Left lung (tissue), 4 donors: ENCODE measurements at regions not wholly inside any gene's neighbourhood (a gene's known extent, or its start where the extent isn't known, plus 50 kb on each side); places are given as distances from the start of the nearest gene placed in this dataset.
A peak's percentile ranks its signal among the peaks of the same experiment; 100 is the strongest.

Experiments
- ATAC-seq: fragments of 200-7000 bp; cut with Tn5 transposase; one replicate; pipeline ENCODE4 v1.9.1; 2020; ENCODE audit warnings: moderate library complexity
- DNase-seq, 4 donors: peaks; one replicate each; pipeline ENCODE4 v3.0.0-alpha.2; 2013 to 2020
- H3K27ac ChIP-seq, 2 donors: fragments of 200-600 bp; sonication (generic) in 1 of 2; one replicate each; pipeline versions ENCODE4 v1.5.0 to v1.8.0; 2020 to 2021
- H3K27me3 ChIP-seq, 2 donors: fragments of 200-600 bp; sonication (generic) in 1 of 2; one replicate each; pipeline versions ENCODE4 v1.5.0 to v1.8.0; 2020 to 2021
- H3K36me3 ChIP-seq, 2 donors: fragments of 200-600 bp; sonication (generic) in 1 of 2; one replicate each; pipeline versions ENCODE4 v1.5.0 to v1.8.0; 2020 to 2021
- H3K4me1 ChIP-seq, 2 donors: fragments of 200-600 bp; one replicate each; pipeline ENCODE4 v1.8.0; 2021
- H3K4me3 ChIP-seq, 2 donors: fragments of 200-600 bp; sonication (generic) in 1 of 2; one replicate each; pipeline versions ENCODE4 v1.5.0 to v1.8.0; 2020 to 2021; ENCODE audit warnings: mild to moderate bottlenecking in 1 of 2
- H3K9me3 ChIP-seq, 2 donors: fragments of 200-600 bp; sonication (generic) in 1 of 2; one replicate each; pipeline versions ENCODE4 v1.5.0 to v1.8.0; 2020 to 2021
- CTCF ChIP-seq, 2 donors: fragments of 200-600 bp; sonication (generic) in 1 of 2; IDR thresholded peaks; one replicate each; pipeline versions ENCODE4 v1.5.0 to v1.8.0; 2021; ENCODE audit warnings: antibody characterized with exemption in 2 of 2
- intact Hi-C, 2 donors: fragments of 100-400 bp; cut with DNase I; formaldehyde crosslinking; loops; one replicate each; pipeline versions ENCODE4 v1.11.2 to v1.14.2; 2022
- donor health status: DM: no; HTN: yes; CAD: no.
- donor health status: DM: no; HTN: no; CAD: no.

DNA sequence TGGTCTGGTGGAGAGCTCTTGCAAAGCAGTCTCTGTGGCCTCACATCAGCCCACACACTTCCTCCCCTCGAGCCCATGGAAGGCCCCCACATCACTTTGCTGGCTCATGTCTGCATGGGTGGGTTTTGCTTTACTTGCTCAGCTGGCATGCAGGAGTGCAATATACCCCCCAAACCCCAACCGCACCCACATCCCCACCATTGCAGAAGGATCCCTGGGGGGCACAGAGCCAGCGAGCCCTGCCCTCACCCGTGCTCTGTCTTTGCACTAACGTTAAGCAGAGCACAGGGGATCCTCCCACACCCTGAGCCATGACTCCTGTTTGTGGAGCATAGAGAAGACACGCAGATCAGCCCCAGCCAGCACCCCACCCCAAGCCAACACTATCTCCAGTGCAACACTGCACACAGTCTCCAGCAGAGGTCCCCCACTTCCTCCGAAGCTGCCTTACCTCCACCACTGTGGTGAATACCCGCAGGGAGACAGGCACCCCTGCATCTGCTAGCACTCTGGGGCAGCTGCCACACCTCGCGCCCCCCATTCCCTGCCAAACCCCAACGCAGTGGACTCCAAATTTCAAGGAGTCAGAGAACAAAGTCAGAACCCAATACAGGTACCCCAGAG, 177.8 kb upstream of the RGPD4 start:
- no peaks in the 10 kb centered on the region for H3K27me3 ChIP-seq
- H3K27ac ChIP-seq = no peak overlapping the region
- DNase-seq = peak in 1 of 4 donors; percentile 30
- H3K4me1 ChIP-seq = no peaks in the 10 kb centered on the region
- ATAC-seq = no peak
- no peak overlapping the region for H3K4me3 ChIP-seq
- TF ChIP-seq CTCF (IDR thresholded peaks at IDR 0.05) = no peak
- intact Hi-C loops = no loop called here
- H3K36me3 ChIP-seq = no peaks in the 10 kb centered on the region
- H3K9me3 ChIP-seq = peaks cover 0 to 40% of the 10 kb centered on the region in 2 donors

DNA sequence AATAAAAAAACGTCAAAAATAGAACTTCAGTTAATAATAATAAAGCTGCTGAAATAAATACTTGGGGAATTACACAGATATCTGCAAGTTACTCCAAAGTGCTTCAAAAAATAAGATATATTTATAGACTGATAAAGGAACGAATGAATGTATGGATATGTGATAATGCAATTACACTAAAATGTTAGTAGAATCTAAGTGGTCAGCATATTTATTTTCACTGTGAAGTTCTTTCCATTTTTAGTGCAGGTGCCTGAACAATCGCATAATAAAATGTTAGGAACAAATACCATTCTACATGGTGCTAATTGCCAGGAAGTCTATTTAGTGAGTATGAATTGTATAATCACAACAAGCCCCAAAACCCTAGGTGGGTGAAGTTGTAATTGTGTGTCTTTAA, 169.6 kb upstream of the RGPD4 start:
- no peaks in the 10 kb centered on the region for H3K36me3 ChIP-seq
- no peaks in the 10 kb centered on the region for H3K27me3 ChIP-seq
- TF ChIP-seq CTCF (IDR thresholded peaks at IDR 0.05) = no peak
- H3K27ac ChIP-seq = no peak overlapping the region
- H3K9me3 ChIP-seq = peaks cover 0 to 7% of the 10 kb centered on the region in 2 donors
- ATAC-seq (no peak), DNase-seq (no peak)
- no peak overlapping the region for H3K4me3 ChIP-seq
- intact Hi-C loops = no loop called here
- no peaks in the 10 kb centered on the region for H3K4me1 ChIP-seq

DNA sequence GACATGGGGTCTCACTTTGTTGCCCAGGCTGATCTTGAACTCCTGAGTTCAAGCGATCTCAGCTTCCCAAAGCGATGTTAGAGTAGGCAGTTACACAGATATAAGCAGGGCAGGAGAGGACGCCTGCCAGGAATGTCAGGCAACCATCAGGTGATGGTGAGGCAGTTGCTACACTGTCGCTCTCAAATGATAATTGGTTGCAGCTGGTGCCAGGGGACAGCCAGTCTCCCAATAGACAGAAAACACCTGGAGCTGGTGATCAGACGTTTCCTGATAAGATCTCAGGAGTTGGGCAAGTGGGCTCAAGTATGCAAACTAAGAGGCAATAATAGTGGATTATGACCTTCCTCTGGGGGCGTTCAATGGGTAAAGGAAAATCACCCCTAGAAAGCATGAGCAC, 163.1 kb upstream of the RGPD4 start:
- H3K4me3 ChIP-seq = no peak overlapping the region
- H3K27ac ChIP-seq = no peak overlapping the region
- intact Hi-C loops = no loop called here
- no peak for DNase-seq
- no peaks in the 10 kb centered on the region for H3K4me1 ChIP-seq
- ATAC-seq = no peak
- no peak for TF ChIP-seq CTCF (IDR thresholded peaks at IDR 0.05)
- no peaks in the 10 kb centered on the region for H3K36me3 ChIP-seq
- H3K9me3 ChIP-seq = peaks cover 0 to 4% of the 10 kb centered on the region in 2 donors
- no peaks in the 10 kb centered on the region for H3K27me3 ChIP-seq

GRCh38 chr2:107669335-107669734, 157.4 kb upstream of the RGPD4 start:
- no peak for TF ChIP-seq CTCF (IDR thresholded peaks at IDR 0.05)
- no peaks in the 10 kb centered on the region for H3K36me3 ChIP-seq
- intact Hi-C loops = no loop called here
- H3K4me3 ChIP-seq = no peak overlapping the region
- no peak overlapping the region for H3K27ac ChIP-seq
- peaks cover 0 to 21% of the 10 kb centered on the region in 2 donors for H3K9me3 ChIP-seq
- ATAC-seq (no peak), DNase-seq (no peak)
- H3K4me1 ChIP-seq = no peaks in the 10 kb centered on the region
- no peaks in the 10 kb centered on the region for H3K27me3 ChIP-seq

DNA sequence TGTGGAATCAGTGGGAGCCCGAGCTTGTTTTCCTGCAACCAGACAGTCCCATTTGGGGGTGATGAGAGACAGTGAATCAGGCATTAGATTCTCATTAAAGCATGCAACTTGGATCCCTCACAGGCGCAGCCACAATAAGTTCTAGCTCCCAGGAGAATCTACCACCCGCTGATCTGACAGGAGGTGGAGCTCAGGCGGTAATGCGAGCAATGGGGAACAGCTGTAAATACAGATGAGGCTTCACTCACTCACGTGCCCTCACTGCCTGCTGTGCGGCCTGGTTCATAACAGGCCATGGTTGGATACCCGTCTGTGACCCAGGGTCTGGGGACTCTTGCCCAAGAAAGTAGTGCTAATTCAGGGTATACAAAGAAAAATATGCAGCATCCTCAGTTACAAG, 144.8 kb upstream of the RGPD4 start:
- H3K9me3 ChIP-seq = peaks cover 0 to 2% of the 10 kb centered on the region in 2 donors

More for the DNA sequence above, 144.8 kb upstream of the RGPD4 start:
- Histone ChIP-seq H3K36me3 (no peaks in the 10 kb centered on the region), H3K4me3 (no peak overlapping the region), H3K27me3 (no peaks in the 10 kb centered on the region), H3K4me1 (no peaks in the 10 kb centered on the region), H3K27ac (no peak overlapping the region)
- ATAC-seq (no peak), DNase-seq (no peak)
- intact Hi-C loops = no loop called here
- TF ChIP-seq CTCF (IDR thresholded peaks at IDR 0.05) = no peak
